OCI-LY3 (cell line): ENCODE measurements at regions not wholly inside any gene's neighbourhood (a gene's known extent, or its start where the extent isn't known, plus 50 kb on each side); places are given as distances from the start of the nearest gene placed in this dataset.

ENCODE experiments used
- CTCF ChIP-seq: fragments of 200-600, 300-600 bp; sonication (generic); IDR thresholded peaks from 2 replicates; pipeline ENCODE4 v1.5.1; 2014; ENCODE audit warnings: antibody characterized with exemption, low read length, low read depth
- EZH2phosphoT487 ChIP-seq: fragments of 200-600 bp; shearing (Covaris generic); IDR thresholded peaks from 2 replicates; pipeline ENCODE4 v1.6.1; 2018; ENCODE audit warnings: antibody characterized with exemption, mixed run types, low read depth

- TF ChIP-seq CTCF (no peak), EZH2phosphoT487 (no peak)
Observed at GRCh38 chr6:138680085-138680484, 93.5 kb upstream of the CCDC28A start.
